CD4-positive, CD25-positive, alpha-beta regulatory T cell (primary cell): ENCODE measurements at regions not wholly inside any gene's neighbourhood (a gene's known extent, or its start where the extent isn't known, plus 50 kb on each side); places are given as distances from the start of the nearest gene placed in this dataset.

Source experiments
- ATAC-seq, 2 donors: fragments of 150-1000 bp; cut with Tn5 transposase; one replicate each; pipeline ENCODE4 v1.10.0; 2021; ENCODE audit warnings: low read depth in 2 of 2, moderate number of reproducible peaks in 2 of 2, moderate library complexity in 1 of 2
- DNase-seq, 3 donors: peaks; one replicate each; pipeline versions ENCODE4 v3.0.0 to v3.0.0-alpha.2; 2012 to 2022; ENCODE audit warnings: mixed read lengths in 1 of 3
- H3K27ac ChIP-seq: one replicate; pipeline ENCODE4 v1.7.0; 2013; ENCODE audit warnings: mild to moderate bottlenecking, low read length; ENCODE audit not compliant: insufficient read depth, poor library complexity, severe bottlenecking
- H3K27me3 ChIP-seq: one replicate; pipeline ENCODE4 v1.7.0; 2013; ENCODE audit warnings: low read length; ENCODE audit not compliant: control insufficient read depth, insufficient read depth
- H3K36me3 ChIP-seq: one replicate; pipeline ENCODE4 v1.7.0; 2013; ENCODE audit warnings: mild to moderate bottlenecking, low read length, moderate library complexity; ENCODE audit not compliant: control insufficient read depth, insufficient read depth
- H3K4me1 ChIP-seq: 2 replicates; pipeline ENCODE4 v1.7.0; 2013; ENCODE audit warnings: mild to moderate bottlenecking, low read length; ENCODE audit not compliant: insufficient read depth, control insufficient read depth, poor library complexity, severe bottlenecking
- H3K4me3 ChIP-seq: one replicate; pipeline ENCODE4 v1.7.0; 2013; ENCODE audit warnings: low read depth, mild to moderate bottlenecking, low read length, moderate library complexity
- H3K9me3 ChIP-seq, 2 experiments: 1 replicate in 1 of 2; 2 replicates in 1 of 2; pipeline ENCODE4 v1.7.0; 2013; ENCODE audit warnings: low read length in 2 of 2, mild to moderate bottlenecking in 1 of 2, moderate library complexity in 1 of 2; ENCODE audit not compliant: control insufficient read depth in 2 of 2
- H3K27ac Mint-ChIP-seq, 3 donors: one replicate each; pipeline ENCODE4 v1.8.0; 2020 to 2022; ENCODE audit warnings: mild to moderate bottlenecking in 3 of 3, mixed read lengths in 3 of 3, moderate library complexity in 2 of 3
- H3K27me3 Mint-ChIP-seq: one replicate; pipeline ENCODE4 v1.8.0; 2022; ENCODE audit warnings: mild to moderate bottlenecking, mixed read lengths
- H3K36me3 Mint-ChIP-seq: one replicate; pipeline ENCODE4 v1.8.0; 2020; ENCODE audit warnings: mixed read lengths
- H3K4me1 Mint-ChIP-seq, 4 donors: one replicate each; pipeline ENCODE4 v1.8.0; 2020 to 2022; ENCODE audit warnings: mixed read lengths in 4 of 4, mild to moderate bottlenecking in 1 of 4
- H3K4me3 Mint-ChIP-seq, 4 donors: one replicate each; pipeline ENCODE4 v1.8.0; 2020 to 2022; ENCODE audit warnings: mild to moderate bottlenecking in 4 of 4, mixed read lengths in 4 of 4, moderate library complexity in 3 of 4
- H3K9me3 Mint-ChIP-seq, 7 donors: one replicate each; pipeline ENCODE4 v1.8.0; 2020 to 2022; ENCODE audit warnings: mixed read lengths in 7 of 7, mild to moderate bottlenecking in 3 of 7, moderate library complexity in 2 of 7

- H3K4me3 ChIP-seq, result no peak overlapping the region
- no peaks in the 10 kb centered on the region for H3K36me3 ChIP-seq
- no peak for ATAC-seq
- H3K4me1 Mint-ChIP-seq, result peaks cover 0 to 2% (median 0%) of the 10 kb centered on the region in 4 donors
- DNase-seq, result no peak
- H3K4me3 Mint-ChIP-seq, result no peak overlapping the region
- H3K36me3 Mint-ChIP-seq, result no peaks in the 10 kb centered on the region
- H3K27me3 ChIP-seq, result no peaks in the 10 kb centered on the region
- H3K4me1 ChIP-seq, result no peaks in the 10 kb centered on the region
- H3K9me3 Mint-ChIP-seq, result peaks cover 0 to 4% (median 0%) of the 10 kb centered on the region in 7 donors
- no peaks in the 10 kb centered on the region for H3K9me3 ChIP-seq
- H3K27me3 Mint-ChIP-seq, result peaks cover 6% of the 10 kb centered on the region
- no peak overlapping the region for H3K27ac ChIP-seq
- H3K27ac Mint-ChIP-seq, result no peak overlapping the region
These were observed 135.4 kb upstream of the GGTLC1 start for GRCh38 chr20:24124003-24124402.

- H3K9me3 Mint-ChIP-seq, result peaks cover 0 to 4% (median 0%) of the 10 kb centered on the region in 7 donors
- Histone ChIP-seq H3K4me3 (no peak overlapping the region), H3K36me3 (no peaks in the 10 kb centered on the region), H3K27ac (no peak overlapping the region), H3K4me1 (no peaks in the 10 kb centered on the region), H3K9me3 (no peaks in the 10 kb centered on the region), H3K27me3 (no peaks in the 10 kb centered on the region)
- no peak for ATAC-seq
- H3K4me1 Mint-ChIP-seq, result peaks cover 0 to 6% (median 2%) of the 10 kb centered on the region in 4 donors
- no peak overlapping the region for H3K27ac Mint-ChIP-seq
- no peak for DNase-seq
- H3K36me3 Mint-ChIP-seq, result no peaks in the 10 kb centered on the region
- no peak overlapping the region for H3K4me3 Mint-ChIP-seq
- H3K27me3 Mint-ChIP-seq, result peaks cover 6% of the 10 kb centered on the region
These were observed 130.0 kb upstream of the GGTLC1 start for GRCh38 chr20:24118441-24119175.

- H3K27ac ChIP-seq, result no peak overlapping the region
- Mint-ChIP-seq H3K9me3 (peaks cover 0 to 4% (median 0%) of the 10 kb centered on the region in 7 donors), H3K27ac (no peak overlapping the region), H3K27me3 (peaks cover 6% of the 10 kb centered on the region), H3K36me3 (no peaks in the 10 kb centered on the region), H3K4me3 (no peak overlapping the region), H3K4me1 (peaks cover 0 to 6% (median 2%) of the 10 kb centered on the region in 4 donors)
- H3K9me3 ChIP-seq, result no peaks in the 10 kb centered on the region
- no peaks in the 10 kb centered on the region for H3K4me1 ChIP-seq
- H3K4me3 ChIP-seq, result no peak overlapping the region
- H3K27me3 ChIP-seq, result no peaks in the 10 kb centered on the region
- ATAC-seq (no peak), DNase-seq (no peak)
- no peaks in the 10 kb centered on the region for H3K36me3 ChIP-seq
These were observed 129.5 kb upstream of the GGTLC1 start for GRCh38 chr20:24118034-24118433.

GRCh38 chr20:24117383-24117782, 128.8 kb upstream of the GGTLC1 start:
- Mint-ChIP-seq H3K4me3 (no peak overlapping the region), H3K27me3 (peaks cover 6% of the 10 kb centered on the region), H3K27ac (no peak overlapping the region), H3K4me1 (peaks cover 0 to 4% (median 2%) of the 10 kb centered on the region in 4 donors), H3K9me3 (peaks cover 0 to 4% (median 0%) of the 10 kb centered on the region in 7 donors), H3K36me3 (no peaks in the 10 kb centered on the region)
- Histone ChIP-seq H3K27me3 (no peaks in the 10 kb centered on the region), H3K4me3 (no peak overlapping the region), H3K27ac (no peak overlapping the region), H3K9me3 (no peaks in the 10 kb centered on the region), H3K36me3 (no peaks in the 10 kb centered on the region), H3K4me1 (no peaks in the 10 kb centered on the region)
- ATAC-seq (no peak), DNase-seq (no peak)

- Histone ChIP-seq H3K9me3 (no peaks in the 10 kb centered on the region), H3K36me3 (no peaks in the 10 kb centered on the region), H3K27ac (no peak overlapping the region), H3K27me3 (no peaks in the 10 kb centered on the region), H3K4me3 (no peak overlapping the region), H3K4me1 (no peaks in the 10 kb centered on the region)
- peaks cover 0 to 4% (median 2%) of the 10 kb centered on the region in 4 donors for H3K4me1 Mint-ChIP-seq
- ATAC-seq, result no peak
- peaks cover 6% of the 10 kb centered on the region for H3K27me3 Mint-ChIP-seq
- no peaks in the 10 kb centered on the region for H3K36me3 Mint-ChIP-seq
- peaks cover 0 to 4% (median 0%) of the 10 kb centered on the region in 7 donors for H3K9me3 Mint-ChIP-seq
- H3K4me3 Mint-ChIP-seq, result no peak overlapping the region
- no peak overlapping the region for H3K27ac Mint-ChIP-seq
- no peak for DNase-seq
These were observed 128.0 kb upstream of the GGTLC1 start for GRCh38 chr20:24116611-24117010.

GRCh38 chr20:24112360-24112759, 123.8 kb upstream of the GGTLC1 start:
- Mint-ChIP-seq H3K27me3 (peaks cover 5% of the 10 kb centered on the region), H3K36me3 (no peaks in the 10 kb centered on the region), H3K4me1 (peaks cover 0 to 4% (median 2%) of the 10 kb centered on the region in 4 donors), H3K27ac (no peak overlapping the region), H3K9me3 (peaks cover 0 to 1% (median 0%) of the 10 kb centered on the region in 7 donors), H3K4me3 (no peak overlapping the region)
- DNase-seq, result no peak
- Histone ChIP-seq H3K27ac (no peak overlapping the region), H3K27me3 (no peaks in the 10 kb centered on the region), H3K9me3 (no peaks in the 10 kb centered on the region), H3K4me3 (no peak overlapping the region), H3K36me3 (no peaks in the 10 kb centered on the region), H3K4me1 (no peaks in the 10 kb centered on the region)
- no peak for ATAC-seq

- Mint-ChIP-seq H3K27me3 (peaks cover 5% of the 10 kb centered on the region), H3K27ac (no peak overlapping the region), H3K9me3 (peaks cover 0 to 1% (median 0%) of the 10 kb centered on the region in 7 donors), H3K36me3 (no peaks in the 10 kb centered on the region), H3K4me1 (peaks cover 0 to 4% (median 2%) of the 10 kb centered on the region in 4 donors), H3K4me3 (no peak overlapping the region)
- Histone ChIP-seq H3K4me1 (no peaks in the 10 kb centered on the region), H3K4me3 (no peak overlapping the region), H3K27ac (no peak overlapping the region), H3K9me3 (no peaks in the 10 kb centered on the region), H3K36me3 (no peaks in the 10 kb centered on the region), H3K27me3 (no peaks in the 10 kb centered on the region)
- ATAC-seq (no peak), DNase-seq (no peak)
These were observed 123.3 kb upstream of the GGTLC1 start for GRCh38 chr20:24111858-24112257.

- no peaks in the 10 kb centered on the region for H3K9me3 ChIP-seq
- H3K36me3 Mint-ChIP-seq, result no peaks in the 10 kb centered on the region
- H3K4me3 Mint-ChIP-seq, result no peak overlapping the region
- H3K27me3 ChIP-seq, result peaks cover 4% of the 10 kb centered on the region
- no peaks in the 10 kb centered on the region for H3K36me3 ChIP-seq
- H3K4me3 ChIP-seq, result no peak overlapping the region
- H3K27ac ChIP-seq, result no peak overlapping the region
- H3K4me1 Mint-ChIP-seq, result peaks cover 0 to 2% (median under 1%) of the 10 kb centered on the region in 4 donors
- no peak overlapping the region for H3K27ac Mint-ChIP-seq
- ATAC-seq (no peak), DNase-seq (no peak)
- peaks cover 0 to 1% (median 0%) of the 10 kb centered on the region in 7 donors for H3K9me3 Mint-ChIP-seq
- H3K27me3 Mint-ChIP-seq, result peaks cover 5% of the 10 kb centered on the region
- H3K4me1 ChIP-seq, result no peaks in the 10 kb centered on the region
These were observed 121.0 kb upstream of the GGTLC1 start for GRCh38 chr20:24109537-24109936.
